ENCODE measurements at regions not wholly inside any gene's neighbourhood (a gene's known extent, or its start where the extent isn't known, plus 50 kb on each side); places are given as distances from the start of the nearest gene placed in this dataset.

- TF ChIP-seq POU2F2 (IDR thresholded peaks at IDR 0.05; ENCODE audit: low read depth, low read length) (no peak), POLR2A (IDR thresholded peaks at IDR 0.05; ENCODE audit: low read depth, low read length) (no peak), TAF1 (IDR thresholded peaks at IDR 0.05; ENCODE audit: low read depth, low read length) (no peak), PAX5 (IDR thresholded peaks at IDR 0.05; ENCODE audit: insufficient read depth, low read length, severe bottlenecking) (no peak), POLR2AphosphoS5 (IDR thresholded peaks at IDR 0.05; ENCODE audit: low read depth, low read length) (no peak), SPI1 (IDR thresholded peaks at IDR 0.05; ENCODE audit: low read depth, low read length) (no peak)
- DNase-seq (ENCODE audit: insufficient read length, low spot score): no peak
- FAIRE-seq: no peak
Measured at GRCh38 chrX:45860450-45860849, 659.8 kb upstream of the DIPK2B start.

GRCh38 chrX:45859407-45859806 is 658.7 kb upstream of the DIPK2B start:
- DNase-seq (ENCODE audit: insufficient read length, low spot score): no peak
- FAIRE-seq: no peak
- TF ChIP-seq SPI1 (IDR thresholded peaks at IDR 0.05; ENCODE audit: low read depth, low read length) (no peak), POLR2AphosphoS5 (IDR thresholded peaks at IDR 0.05; ENCODE audit: low read depth, low read length) (no peak), TAF1 (IDR thresholded peaks at IDR 0.05; ENCODE audit: low read depth, low read length) (no peak), POLR2A (IDR thresholded peaks at IDR 0.05; ENCODE audit: low read depth, low read length) (no peak), POU2F2 (IDR thresholded peaks at IDR 0.05; ENCODE audit: low read depth, low read length) (no peak), PAX5 (IDR thresholded peaks at IDR 0.05; ENCODE audit: insufficient read depth, low read length, severe bottlenecking) (no peak)

- FAIRE-seq (no peak), DNase-seq (ENCODE audit: insufficient read length, low spot score) (no peak)
- no peak for TF ChIP-seq POLR2A (IDR thresholded peaks at IDR 0.05; ENCODE audit: low read depth, low read length)
- no peak for TF ChIP-seq PAX5 (IDR thresholded peaks at IDR 0.05; ENCODE audit: insufficient read depth, low read length, severe bottlenecking)
- no peak for TF ChIP-seq POLR2AphosphoS5 (IDR thresholded peaks at IDR 0.05; ENCODE audit: low read depth, low read length)
- no peak for TF ChIP-seq SPI1 (IDR thresholded peaks at IDR 0.05; ENCODE audit: low read depth, low read length)
- TF ChIP-seq TAF1 (IDR thresholded peaks at IDR 0.05; ENCODE audit: low read depth, low read length): no peak
- TF ChIP-seq POU2F2 (IDR thresholded peaks at IDR 0.05; ENCODE audit: low read depth, low read length): no peak
Measured at GRCh38 chrX:45852884-45853283, 652.2 kb upstream of the DIPK2B start.

- DNase-seq (ENCODE audit: insufficient read length, low spot score): no peak
- no peak for FAIRE-seq
- TF ChIP-seq POLR2A (IDR thresholded peaks at IDR 0.05; ENCODE audit: low read depth, low read length) (no peak), TAF1 (IDR thresholded peaks at IDR 0.05; ENCODE audit: low read depth, low read length) (no peak), SPI1 (IDR thresholded peaks at IDR 0.05; ENCODE audit: low read depth, low read length) (no peak), POLR2AphosphoS5 (IDR thresholded peaks at IDR 0.05; ENCODE audit: low read depth, low read length) (no peak), PAX5 (IDR thresholded peaks at IDR 0.05; ENCODE audit: insufficient read depth, low read length, severe bottlenecking) (no peak), POU2F2 (IDR thresholded peaks at IDR 0.05; ENCODE audit: low read depth, low read length) (no peak)
Measured at GRCh38 chrX:45851434-45851991, 650.8 kb upstream of the DIPK2B start.

- FAIRE-seq (no peak), DNase-seq (ENCODE audit: insufficient read length, low spot score) (no peak)
- TF ChIP-seq PAX5 (IDR thresholded peaks at IDR 0.05; ENCODE audit: insufficient read depth, low read length, severe bottlenecking) (no peak), POLR2AphosphoS5 (IDR thresholded peaks at IDR 0.05; ENCODE audit: low read depth, low read length) (no peak), SPI1 (IDR thresholded peaks at IDR 0.05; ENCODE audit: low read depth, low read length) (no peak), POU2F2 (IDR thresholded peaks at IDR 0.05; ENCODE audit: low read depth, low read length) (no peak), TAF1 (IDR thresholded peaks at IDR 0.05; ENCODE audit: low read depth, low read length) (no peak), POLR2A (IDR thresholded peaks at IDR 0.05; ENCODE audit: low read depth, low read length) (no peak)
Measured at GRCh38 chrX:45850775-45851433, 650.2 kb upstream of the DIPK2B start.

GRCh38 chrX:45850197-45850774 is 649.6 kb upstream of the DIPK2B start:
- no peak for DNase-seq (ENCODE audit: insufficient read length, low spot score)
- TF ChIP-seq POU2F2 (IDR thresholded peaks at IDR 0.05; ENCODE audit: low read depth, low read length) (no peak), PAX5 (IDR thresholded peaks at IDR 0.05; ENCODE audit: insufficient read depth, low read length, severe bottlenecking) (no peak), POLR2AphosphoS5 (IDR thresholded peaks at IDR 0.05; ENCODE audit: low read depth, low read length) (no peak), TAF1 (IDR thresholded peaks at IDR 0.05; ENCODE audit: low read depth, low read length) (no peak), SPI1 (IDR thresholded peaks at IDR 0.05; ENCODE audit: low read depth, low read length) (no peak), POLR2A (IDR thresholded peaks at IDR 0.05; ENCODE audit: low read depth, low read length) (no peak)
- no peak for FAIRE-seq

GRCh38 chrX:45849261-45849862 is 648.7 kb upstream of the DIPK2B start:
- DNase-seq (ENCODE audit: insufficient read length, low spot score): no peak
- FAIRE-seq: no peak
- no peak for TF ChIP-seq POLR2A (IDR thresholded peaks at IDR 0.05; ENCODE audit: low read depth, low read length)

GRCh38 chrX:45847961-45848360 is 647.3 kb upstream of the DIPK2B start:
- no peak for DNase-seq (ENCODE audit: insufficient read length, low spot score)
- no peak for TF ChIP-seq POLR2A (IDR thresholded peaks at IDR 0.05; ENCODE audit: low read depth, low read length)
- TF ChIP-seq POLR2AphosphoS5 (IDR thresholded peaks at IDR 0.05; ENCODE audit: low read depth, low read length): no peak
- no peak for TF ChIP-seq TAF1 (IDR thresholded peaks at IDR 0.05; ENCODE audit: low read depth, low read length)
- no peak for TF ChIP-seq PAX5 (IDR thresholded peaks at IDR 0.05; ENCODE audit: insufficient read depth, low read length, severe bottlenecking)
- no peak for TF ChIP-seq SPI1 (IDR thresholded peaks at IDR 0.05; ENCODE audit: low read depth, low read length)
- no peak for TF ChIP-seq POU2F2 (IDR thresholded peaks at IDR 0.05; ENCODE audit: low read depth, low read length)
- no peak for FAIRE-seq

GRCh38 chrX:45846328-45846727 is 645.7 kb upstream of the DIPK2B start:
- DNase-seq (ENCODE audit: insufficient read length, low spot score) (no peak), FAIRE-seq (no peak)
- no peak for TF ChIP-seq POLR2A (IDR thresholded peaks at IDR 0.05; ENCODE audit: low read depth, low read length)
- TF ChIP-seq POU2F2 (IDR thresholded peaks at IDR 0.05; ENCODE audit: low read depth, low read length): no peak
- no peak for TF ChIP-seq POLR2AphosphoS5 (IDR thresholded peaks at IDR 0.05; ENCODE audit: low read depth, low read length)
- TF ChIP-seq TAF1 (IDR thresholded peaks at IDR 0.05; ENCODE audit: low read depth, low read length): no peak
- no peak for TF ChIP-seq SPI1 (IDR thresholded peaks at IDR 0.05; ENCODE audit: low read depth, low read length)
- TF ChIP-seq PAX5 (IDR thresholded peaks at IDR 0.05; ENCODE audit: insufficient read depth, low read length, severe bottlenecking): no peak
